ENCODE measurements at regions not wholly inside any gene's neighbourhood (a gene's known extent, or its start where the extent isn't known, plus 50 kb on each side); places are given as distances from the start of the nearest gene placed in this dataset.

GRCh38 chr18:77960791-77961410, 711.3 kb downstream of the GALR1 start:
- H3K4me3 ChIP-seq (ENCODE audit: low read depth, low read length), result no peak overlapping the region
- no peak for DNase-seq (ENCODE audit: low read depth)
- no peak for TF ChIP-seq MYC (IDR thresholded peaks at IDR 0.05; ENCODE audit: low read depth, low read length)
- no peak for TF ChIP-seq CTCF (IDR thresholded peaks at IDR 0.05; ENCODE audit: low read depth, low read length)
- TF ChIP-seq POLR2A (IDR thresholded peaks at IDR 0.05; ENCODE audit: extremely low read depth, insufficient read length), result no peak
- no peak for TF ChIP-seq MAX (IDR thresholded peaks at IDR 0.05; ENCODE audit: low read depth, low read length)

GRCh38 chr18:77967071-77967470, 717.4 kb downstream of the GALR1 start:
- H3K4me3 ChIP-seq (ENCODE audit: low read depth, low read length), result no peak overlapping the region
- TF ChIP-seq MAX (IDR thresholded peaks at IDR 0.05; ENCODE audit: low read depth, low read length), result no peak
- TF ChIP-seq CTCF (IDR thresholded peaks at IDR 0.05; ENCODE audit: low read depth, low read length), result no peak
- no peak for TF ChIP-seq MYC (IDR thresholded peaks at IDR 0.05; ENCODE audit: low read depth, low read length)
- TF ChIP-seq POLR2A (IDR thresholded peaks at IDR 0.05; ENCODE audit: extremely low read depth, insufficient read length), result no peak
- DNase-seq (ENCODE audit: low read depth), result no peak

- no peak overlapping the region for H3K4me3 ChIP-seq (ENCODE audit: low read depth, low read length)
- TF ChIP-seq CTCF (IDR thresholded peaks at IDR 0.05; ENCODE audit: low read depth, low read length), result no peak
- TF ChIP-seq MAX (IDR thresholded peaks at IDR 0.05; ENCODE audit: low read depth, low read length), result no peak
- TF ChIP-seq MYC (IDR thresholded peaks at IDR 0.05; ENCODE audit: low read depth, low read length), result no peak
- TF ChIP-seq POLR2A (IDR thresholded peaks at IDR 0.05; ENCODE audit: extremely low read depth, insufficient read length), result no peak
- no peak for DNase-seq (ENCODE audit: low read depth)
Measured at GRCh38 chr18:77967791-77968190, 718.1 kb downstream of the GALR1 start.

GRCh38 chr18:77969972-77970371, 720.3 kb downstream of the GALR1 start:
- TF ChIP-seq MAX (IDR thresholded peaks at IDR 0.05; ENCODE audit: low read depth, low read length) (no peak), MYC (IDR thresholded peaks at IDR 0.05; ENCODE audit: low read depth, low read length) (no peak), POLR2A (IDR thresholded peaks at IDR 0.05; ENCODE audit: extremely low read depth, insufficient read length) (no peak), CTCF (IDR thresholded peaks at IDR 0.05; ENCODE audit: low read depth, low read length) (no peak)
- H3K4me3 ChIP-seq (ENCODE audit: low read depth, low read length), result no peak overlapping the region
- DNase-seq (ENCODE audit: low read depth), result no peak

- TF ChIP-seq MAX (IDR thresholded peaks at IDR 0.05; ENCODE audit: low read depth, low read length), result no peak
- no peak for TF ChIP-seq MYC (IDR thresholded peaks at IDR 0.05; ENCODE audit: low read depth, low read length)
- no peak for TF ChIP-seq CTCF (IDR thresholded peaks at IDR 0.05; ENCODE audit: low read depth, low read length)
- no peak for TF ChIP-seq POLR2A (IDR thresholded peaks at IDR 0.05; ENCODE audit: extremely low read depth, insufficient read length)
- DNase-seq (ENCODE audit: low read depth), result no peak
- no peak overlapping the region for H3K4me3 ChIP-seq (ENCODE audit: low read depth, low read length)
Measured at GRCh38 chr18:77970814-77971213, 721.2 kb downstream of the GALR1 start.
